DMS153 treated with DMSO at 0.1 percent for 48 hours (cell line): ENCODE measurements at regions not wholly inside any gene's neighbourhood (a gene's known extent, or its start where the extent isn't known, plus 50 kb on each side); places are given as distances from the start of the nearest gene placed in this dataset.

Experiments
- DNase-seq: peaks from one replicate; lab custom pipeline; 2025; ENCODE audit not compliant: unreplicated experiment; lab: John Stamatoyannopoulos, UW

GRCh38 chr3:152051501-152052404 is 178.3 kb downstream of the SUCNR1 start:
- DNase-seq: no peak

- no peak for DNase-seq
These were observed 180.4 kb downstream of the SUCNR1 start for GRCh38 chr3:152053866-152054265.

GRCh38 chr3:152054315-152054714 is 180.9 kb downstream of the SUCNR1 start:
- no peak for DNase-seq

- no peak for DNase-seq
These were observed 182.6 kb downstream of the SUCNR1 start for GRCh38 chr3:152056073-152056472.

- DNase-seq: no peak
These were observed 183.0 kb downstream of the SUCNR1 start for GRCh38 chr3:152056481-152056880.

- no peak for DNase-seq
These were observed 183.5 kb downstream of the SUCNR1 start for GRCh38 chr3:152056987-152057386.

GRCh38 chr3:152058856-152059255 is 185.4 kb downstream of the SUCNR1 start:
- no peak for DNase-seq

- no peak for DNase-seq
These were observed 187.3 kb downstream of the SUCNR1 start for GRCh38 chr3:152060701-152061100.

- DNase-seq: no peak
These were observed 187.9 kb downstream of the SUCNR1 start for GRCh38 chr3:152061296-152061695.

- DNase-seq: no peak
These were observed 196.4 kb downstream of the SUCNR1 start for GRCh38 chr3:152069871-152070270.

- no peak for DNase-seq
These were observed 197.4 kb upstream of the MBNL1 start for GRCh38 chr3:152071315-152071714.

GRCh38 chr3:152071924-152072323 is 196.8 kb upstream of the MBNL1 start:
- no peak for DNase-seq

GRCh38 chr3:152073267-152073666 is 195.5 kb upstream of the MBNL1 start:
- DNase-seq: no peak

GRCh38 chr3:152076148-152076547 is 192.6 kb upstream of the MBNL1 start:
- no peak for DNase-seq

- DNase-seq: no peak
These were observed 188.7 kb upstream of the MBNL1 start for GRCh38 chr3:152079980-152080379.

- DNase-seq: no peak
These were observed 185.6 kb upstream of the MBNL1 start for GRCh38 chr3:152083135-152083534.

- DNase-seq: no peak
These were observed 184.1 kb upstream of the MBNL1 start for GRCh38 chr3:152084441-152085158.

- no peak for DNase-seq
These were observed 181.6 kb upstream of the MBNL1 start for GRCh38 chr3:152087153-152087552.

GRCh38 chr3:152089528-152089927 is 179.2 kb upstream of the MBNL1 start:
- DNase-seq: no peak

GRCh38 chr3:152091725-152092124 is 177.0 kb upstream of the MBNL1 start:
- no peak for DNase-seq

GRCh38 chr3:152093901-152094300 is 174.8 kb upstream of the MBNL1 start:
- DNase-seq: no peak

- DNase-seq: no peak
These were observed 174.3 kb upstream of the MBNL1 start for GRCh38 chr3:152094406-152094805.
